ENCODE measurements at regions not wholly inside any gene's neighbourhood (a gene's known extent, or its start where the extent isn't known, plus 50 kb on each side); places are given as distances from the start of the nearest gene placed in this dataset.
"Not testable (repeated sequence)": the region's sequence is repeated elsewhere in the genome, so short reads cannot be mapped to it uniquely, and the experiment has no call there.

GRCh38 chr14:106349678-106350457, 823.5 kb downstream of the TMEM121 start:
- not testable (repeated sequence) for DNase-seq (ENCODE audit: low spot score); FAIRE-seq

GRCh38 chr14:106355007-106355791, 828.8 kb downstream of the TMEM121 start:
- not testable (repeated sequence) for DNase-seq (ENCODE audit: low spot score); FAIRE-seq

- FAIRE-seq; DNase-seq (ENCODE audit: low spot score): not testable (repeated sequence)
Observed at GRCh38 chr14:106355881-106356642, 829.7 kb downstream of the TMEM121 start.

- FAIRE-seq; DNase-seq (ENCODE audit: low spot score): not testable (repeated sequence)
Observed at GRCh38 chr14:106356643-106356930, 830.2 kb downstream of the TMEM121 start.

- not testable (repeated sequence) for FAIRE-seq
Observed at GRCh38 chr14:106359157-106359887, 832.9 kb downstream of the TMEM121 start.

GRCh38 chr14:106365371-106365770, 839.0 kb downstream of the TMEM121 start:
- not testable (repeated sequence) for DNase-seq (ENCODE audit: low spot score); FAIRE-seq

More at GRCh38 chr14:106359157-106359887, 832.9 kb downstream of the TMEM121 start:
- not testable (repeated sequence) for DNase-seq (ENCODE audit: low spot score)

- not testable (repeated sequence) for DNase-seq (ENCODE audit: low spot score); FAIRE-seq
Observed at GRCh38 chr14:106365894-106366293, 839.5 kb downstream of the TMEM121 start.

GRCh38 chr14:106366971-106367370, 840.6 kb downstream of the TMEM121 start:
- FAIRE-seq; DNase-seq (ENCODE audit: low spot score): not testable (repeated sequence)

- DNase-seq (ENCODE audit: low spot score); FAIRE-seq: not testable (repeated sequence)
Observed at GRCh38 chr14:106369456-106369855, 843.1 kb downstream of the TMEM121 start.

GRCh38 chr14:106372870-106373652, 846.7 kb downstream of the TMEM121 start:
- FAIRE-seq (no peak), DNase-seq (ENCODE audit: low spot score) (peak; percentile 47)

- FAIRE-seq; DNase-seq (ENCODE audit: low spot score): not testable (repeated sequence)
Observed at GRCh38 chr14:106373653-106374110, 847.3 kb downstream of the TMEM121 start.

- no peak for DNase-seq (ENCODE audit: low spot score)
- no peak for FAIRE-seq
Observed at GRCh38 chr14:106377432-106377831, 851.0 kb downstream of the TMEM121 start.

- FAIRE-seq, result no peak
Observed at GRCh38 chr14:106378191-106378590, 851.8 kb downstream of the TMEM121 start.

GRCh38 chr14:106380740-106381139, 854.4 kb downstream of the TMEM121 start:
- no peak for FAIRE-seq

More at GRCh38 chr14:106378191-106378590, 851.8 kb downstream of the TMEM121 start:
- DNase-seq (ENCODE audit: low spot score), result no peak

GRCh38 chr14:106389186-106389585, 862.8 kb downstream of the TMEM121 start:
- not testable (repeated sequence) for DNase-seq (ENCODE audit: low spot score); FAIRE-seq

More at GRCh38 chr14:106380740-106381139, 854.4 kb downstream of the TMEM121 start:
- no peak for DNase-seq (ENCODE audit: low spot score)

- FAIRE-seq, result no peak
- no peak for DNase-seq (ENCODE audit: low spot score)
Observed at GRCh38 chr14:106390401-106390800, 864.0 kb downstream of the TMEM121 start.

- no peak for FAIRE-seq
- DNase-seq (ENCODE audit: low spot score), result no peak
Observed at GRCh38 chr14:106390947-106391346, 864.6 kb downstream of the TMEM121 start.

- no peak for DNase-seq (ENCODE audit: low spot score)
- FAIRE-seq, result no peak
Observed at GRCh38 chr14:106393742-106394141, 867.4 kb downstream of the TMEM121 start.

GRCh38 chr14:106395456-106396050, 869.2 kb downstream of the TMEM121 start:
- DNase-seq (ENCODE audit: low spot score) (no peak), FAIRE-seq (no peak)

All from urothelium cell line (cell line).